HEK293 (cell line): ENCODE measurements at regions not wholly inside any gene's neighbourhood (a gene's known extent, or its start where the extent isn't known, plus 50 kb on each side); places are given as distances from the start of the nearest gene placed in this dataset.

Source experiments
- CTCF ChIA-PET: fragments of 350-600 bp; formaldehyde crosslinking; extraction: SDS; loops from one replicate; lab custom pipeline; 2021; ENCODE audit warnings: antibody characterized with exemption; lab: Yijun Ruan, JAX
- POLR2A ChIA-PET: fragments of 300-600 bp; formaldehyde crosslinking; extraction: SDS; loops from one replicate; lab custom pipeline; 2020; ENCODE audit warnings: antibody characterized with exemption, inconsistent platforms; lab: Yijun Ruan, JAX
- H3K27ac ChIP-seq: fragments of 200-500 bp; sonication (Bioruptor generic); 2 replicates; pipeline ENCODE4 v1.5.1; 2014; ENCODE audit warnings: low read depth, low read length, control low read depth, inconsistent platforms; ENCODE audit errors: extremely low read depth
- H3K36me3 ChIP-seq, 2 experiments: fragments of 200-500 bp in 1 of 2; sonication (Bioruptor generic) in 1 of 2; 1 replicate in 1 of 2; 2 replicates in 1 of 2; pipeline ENCODE4 v1.5.1; 2014 to 2017; ENCODE audit warnings: inconsistent platforms in 2 of 2, low read length in 2 of 2; ENCODE audit not compliant: control insufficient read depth in 2 of 2, insufficient read depth in 1 of 2
- H3K4me1 ChIP-seq: fragments of 200-500 bp; sonication (Bioruptor generic); 2 replicates; pipeline ENCODE4 v1.5.1; 2014; ENCODE audit warnings: mild to moderate bottlenecking, low read length, inconsistent platforms; ENCODE audit not compliant: control insufficient read depth, insufficient read depth
- H3K4me3 ChIP-seq: 2 replicates; pipeline ENCODE4 v1.5.1; 2011; ENCODE audit warnings: low read depth, mild to moderate bottlenecking, control low read depth, low read length, moderate library complexity
- H3K9me3 ChIP-seq: fragments of 200-500 bp; sonication (Bioruptor generic); 2 replicates; pipeline ENCODE4 v1.5.1; 2014; ENCODE audit warnings: low read depth, low read length, inconsistent platforms; ENCODE audit not compliant: control insufficient read depth, insufficient read depth
- HOXC10 ChIP-seq: sonication (generic); formaldehyde crosslinking; IDR thresholded peaks from 2 replicates; pipeline ENCODE4 v1.8.1; 2023; ENCODE audit warnings: mild to moderate bottlenecking, missing genetic modification reagents
- KLF7 ChIP-seq: fragments of 450-650 bp; formaldehyde crosslinking; IDR thresholded peaks from 2 replicates; pipeline ENCODE4 v1.5.1; 2016; ENCODE audit warnings: missing biosample characterization, missing genetic modification characterization, borderline replicate concordance
- SP3 ChIP-seq: fragments of 450-650 bp; formaldehyde crosslinking; IDR thresholded peaks from 2 replicates; pipeline ENCODE4 v1.5.1; 2016; ENCODE audit warnings: missing biosample characterization, missing genetic modification characterization
- TCF7L2 ChIP-seq: IDR thresholded peaks from 2 replicates; pipeline ENCODE4 v1.6.1; 2011; ENCODE audit warnings: low read depth, mild to moderate bottlenecking, inconsistent platforms, low read length, moderate library complexity, borderline replicate concordance
- YY1 ChIP-seq: fragments of 450-650 bp; formaldehyde crosslinking; IDR thresholded peaks from 2 replicates; pipeline ENCODE4 v1.5.1; 2018; ENCODE audit warnings: missing biosample characterization, missing genetic modification characterization
- ZBTB21 ChIP-seq: fragments of 450-650 bp; formaldehyde crosslinking; IDR thresholded peaks from 2 replicates; pipeline ENCODE4 v1.5.1; 2017; ENCODE audit warnings: missing biosample characterization, missing genetic modification characterization
- ZNF16 ChIP-seq: fragments of 450-650 bp; formaldehyde crosslinking; IDR thresholded peaks from 2 replicates; pipeline ENCODE4 v1.5.1; 2016; ENCODE audit warnings: low read depth, missing biosample characterization, missing genetic modification characterization
- ZNF324 ChIP-seq: fragments of 450-650 bp; formaldehyde crosslinking; IDR thresholded peaks from 2 replicates; pipeline ENCODE4 v1.5.1; 2016; ENCODE audit warnings: missing biosample characterization, missing genetic modification characterization
- ZNF335 ChIP-seq: fragments of 450-650 bp; formaldehyde crosslinking; conservative IDR thresholded peaks from 2 replicates; pipeline ENCODE4 v1.5.1; 2016; ENCODE audit warnings: missing biosample characterization, missing genetic modification characterization
- ZNF391 ChIP-seq: fragments of 450-650 bp; formaldehyde crosslinking; IDR thresholded peaks from 2 replicates; pipeline ENCODE4 v1.5.1; 2016; ENCODE audit warnings: low read depth, missing biosample characterization, missing genetic modification characterization, borderline replicate concordance
- ZNF394 ChIP-seq: fragments of 450-650 bp; formaldehyde crosslinking; IDR thresholded peaks from 2 replicates; pipeline ENCODE4 v1.5.1; 2016; ENCODE audit warnings: missing biosample characterization, missing genetic modification characterization, mild to moderate bottlenecking, moderate library complexity, borderline replicate concordance
- ZNF404 ChIP-seq: fragments of 450-650 bp; formaldehyde crosslinking; IDR thresholded peaks from 2 replicates; pipeline ENCODE4 v1.5.1; 2017; ENCODE audit warnings: missing biosample characterization, missing genetic modification characterization
- ZNF544 ChIP-seq: fragments of 450-650 bp; formaldehyde crosslinking; IDR thresholded peaks from 2 replicates; pipeline ENCODE4 v1.5.0; 2017; ENCODE audit warnings: missing biosample characterization, missing genetic modification characterization
- ZNF629 ChIP-seq: fragments of 450-650 bp; formaldehyde crosslinking; IDR thresholded peaks from 2 replicates; pipeline ENCODE4 v1.5.1; 2017; ENCODE audit warnings: missing biosample characterization, missing genetic modification characterization
- ZNF701 ChIP-seq: fragments of 450-650 bp; formaldehyde crosslinking; IDR thresholded peaks from 2 replicates; pipeline ENCODE4 v1.5.1; 2016; ENCODE audit warnings: missing biosample characterization, missing genetic modification characterization
- ZNF76 ChIP-seq: fragments of 450-650 bp; formaldehyde crosslinking; IDR thresholded peaks from 2 replicates; pipeline ENCODE4; 2016; ENCODE audit warnings: low read depth, missing biosample characterization, missing genetic modification characterization, borderline replicate concordance
- ZNF776 ChIP-seq: fragments of 450-650 bp; formaldehyde crosslinking; IDR thresholded peaks from 2 replicates; pipeline ENCODE4 v1.5.0; 2017; ENCODE audit warnings: missing biosample characterization, missing genetic modification characterization, borderline replicate concordance
- ZNF777 ChIP-seq: fragments of 450-650 bp; formaldehyde crosslinking; IDR thresholded peaks from 2 replicates; pipeline ENCODE4 v1.5.1; 2017; ENCODE audit warnings: missing biosample characterization, missing genetic modification characterization, borderline replicate concordance
- ZNF830 ChIP-seq: fragments of 450-650 bp; IDR thresholded peaks from 2 replicates; pipeline ENCODE4 v1.5.0; 2018; ENCODE audit warnings: missing biosample characterization, missing genetic modification characterization, low read depth, mild to moderate bottlenecking, moderate library complexity
- ZNF837 ChIP-seq: fragments of 450-650 bp; formaldehyde crosslinking; IDR thresholded peaks from 2 replicates; pipeline ENCODE4 v1.5.1; 2016; ENCODE audit warnings: missing biosample characterization, missing genetic modification characterization
- TF ChIP-seq, protein P1 (sequence below): fragments of 450-650 bp; formaldehyde crosslinking; IDR thresholded peaks from 2 replicates; pipeline ENCODE4 v1.5.1; 2016; ENCODE audit warnings: missing biosample characterization, missing genetic modification characterization
- TF ChIP-seq, protein P2 (sequence below): fragments of 450-650 bp; IDR thresholded peaks from 2 replicates; pipeline ENCODE4 v1.5.1; 2018; ENCODE audit warnings: missing biosample characterization, missing genetic modification characterization
- TF ChIP-seq, protein P3 (sequence below): fragments of 450-650 bp; formaldehyde crosslinking; IDR thresholded peaks from 2 replicates; pipeline ENCODE4 v1.5.1; 2017; ENCODE audit warnings: missing biosample characterization, missing genetic modification characterization
- TF ChIP-seq, protein P4 (sequence below): fragments of 450-650 bp; formaldehyde crosslinking; IDR thresholded peaks from 2 replicates; pipeline ENCODE4; 2016; ENCODE audit warnings: missing biosample characterization, missing genetic modification characterization
- TF ChIP-seq, protein P5 (sequence below): fragments of 450-650 bp; formaldehyde crosslinking; IDR thresholded peaks from 2 replicates; pipeline ENCODE4 v1.5.0; 2017; ENCODE audit warnings: missing biosample characterization, missing genetic modification characterization, borderline replicate concordance

DNA sequence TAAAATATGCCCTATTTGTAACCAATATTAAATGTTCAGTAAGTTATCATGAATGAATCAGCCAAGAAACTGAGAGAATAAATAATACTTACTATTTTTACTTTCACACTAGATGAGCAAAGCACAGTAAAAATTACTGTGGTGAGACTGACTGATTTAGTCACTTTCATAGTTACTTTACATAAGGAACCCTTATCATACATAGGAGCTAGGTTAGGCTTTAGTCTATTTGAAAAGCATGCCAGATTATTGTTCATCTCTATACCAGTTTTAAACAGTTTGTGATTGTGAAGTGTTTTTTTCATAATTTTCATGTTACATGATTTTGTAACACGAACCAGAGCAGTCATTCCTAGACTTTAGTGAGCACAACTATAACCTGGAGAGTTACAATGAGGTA, 80.7 kb upstream of the MAGI2 start:
- CTCF ChIA-PET: no interaction called here
- Histone ChIP-seq H3K36me3 (no peaks in the 10 kb centered on the region), H3K4me3 (no peak overlapping the region), H3K4me1 (0 out of 2 replicates have a peak, but pooled peaks cover 2% of the 10 kb centered on the region), H3K27ac (no peak overlapping the region), H3K9me3 (no peaks in the 10 kb centered on the region)
- POLR2A ChIA-PET: no interaction called here
- TF ChIP-seq, protein P1, sequence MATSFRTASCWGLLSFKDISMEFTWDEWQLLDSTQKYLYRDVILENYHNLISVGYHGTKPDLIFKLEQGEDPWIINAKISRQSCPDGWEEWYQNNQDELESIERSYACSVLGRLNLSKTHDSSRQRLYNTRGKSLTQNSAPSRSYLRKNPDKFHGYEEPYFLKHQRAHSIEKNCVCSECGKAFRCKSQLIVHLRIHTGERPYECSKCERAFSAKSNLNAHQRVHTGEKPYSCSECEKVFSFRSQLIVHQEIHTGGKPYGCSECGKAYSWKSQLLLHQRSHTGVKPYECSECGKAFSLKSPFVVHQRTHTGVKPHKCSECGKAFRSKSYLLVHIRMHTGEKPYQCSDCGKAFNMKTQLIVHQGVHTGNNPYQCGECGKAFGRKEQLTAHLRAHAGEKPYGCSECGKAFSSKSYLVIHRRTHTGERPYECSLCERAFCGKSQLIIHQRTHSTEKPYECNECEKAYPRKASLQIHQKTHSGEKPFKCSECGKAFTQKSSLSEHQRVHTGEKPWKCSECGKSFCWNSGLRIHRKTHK: no peak
- TF ChIP-seq KLF7 (no peak), ZNF830 (tag by site-specific recombination) (no peak), SP3 (tag by site-specific recombination) (no peak), ZNF335 (tag by site-specific recombination) (no peak), ZNF629 (no peak), ZNF76 (no peak), ZNF701 (no peak), ZBTB21 (tag by site-specific recombination) (no peak), YY1 (tag by site-specific recombination) (no peak), ZNF16 (tag by site-specific recombination) (no peak), ZNF777 (tag by site-specific recombination) (no peak), TCF7L2 (no peak), ZNF391 (tag by site-specific recombination) (no peak)
- TF ChIP-seq, protein P2, sequence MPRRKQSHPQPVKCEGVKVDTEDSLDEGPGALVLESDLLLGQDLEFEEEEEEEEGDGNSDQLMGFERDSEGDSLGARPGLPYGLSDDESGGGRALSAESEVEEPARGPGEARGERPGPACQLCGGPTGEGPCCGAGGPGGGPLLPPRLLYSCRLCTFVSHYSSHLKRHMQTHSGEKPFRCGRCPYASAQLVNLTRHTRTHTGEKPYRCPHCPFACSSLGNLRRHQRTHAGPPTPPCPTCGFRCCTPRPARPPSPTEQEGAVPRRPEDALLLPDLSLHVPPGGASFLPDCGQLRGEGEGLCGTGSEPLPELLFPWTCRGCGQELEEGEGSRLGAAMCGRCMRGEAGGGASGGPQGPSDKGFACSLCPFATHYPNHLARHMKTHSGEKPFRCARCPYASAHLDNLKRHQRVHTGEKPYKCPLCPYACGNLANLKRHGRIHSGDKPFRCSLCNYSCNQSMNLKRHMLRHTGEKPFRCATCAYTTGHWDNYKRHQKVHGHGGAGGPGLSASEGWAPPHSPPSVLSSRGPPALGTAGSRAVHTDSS (tag by site-specific recombination): no peak
- TF ChIP-seq, protein P3, sequence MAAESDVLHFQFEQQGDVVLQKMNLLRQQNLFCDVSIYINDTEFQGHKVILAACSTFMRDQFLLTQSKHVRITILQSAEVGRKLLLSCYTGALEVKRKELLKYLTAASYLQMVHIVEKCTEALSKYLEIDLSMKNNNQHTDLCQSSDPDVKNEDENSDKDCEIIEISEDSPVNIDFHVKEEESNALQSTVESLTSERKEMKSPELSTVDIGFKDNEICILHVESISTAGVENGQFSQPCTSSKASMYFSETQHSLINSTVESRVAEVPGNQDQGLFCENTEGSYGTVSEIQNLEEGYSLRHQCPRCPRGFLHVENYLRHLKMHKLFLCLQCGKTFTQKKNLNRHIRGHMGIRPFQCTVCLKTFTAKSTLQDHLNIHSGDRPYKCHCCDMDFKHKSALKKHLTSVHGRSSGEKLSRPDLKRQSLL: no peak

DNA sequence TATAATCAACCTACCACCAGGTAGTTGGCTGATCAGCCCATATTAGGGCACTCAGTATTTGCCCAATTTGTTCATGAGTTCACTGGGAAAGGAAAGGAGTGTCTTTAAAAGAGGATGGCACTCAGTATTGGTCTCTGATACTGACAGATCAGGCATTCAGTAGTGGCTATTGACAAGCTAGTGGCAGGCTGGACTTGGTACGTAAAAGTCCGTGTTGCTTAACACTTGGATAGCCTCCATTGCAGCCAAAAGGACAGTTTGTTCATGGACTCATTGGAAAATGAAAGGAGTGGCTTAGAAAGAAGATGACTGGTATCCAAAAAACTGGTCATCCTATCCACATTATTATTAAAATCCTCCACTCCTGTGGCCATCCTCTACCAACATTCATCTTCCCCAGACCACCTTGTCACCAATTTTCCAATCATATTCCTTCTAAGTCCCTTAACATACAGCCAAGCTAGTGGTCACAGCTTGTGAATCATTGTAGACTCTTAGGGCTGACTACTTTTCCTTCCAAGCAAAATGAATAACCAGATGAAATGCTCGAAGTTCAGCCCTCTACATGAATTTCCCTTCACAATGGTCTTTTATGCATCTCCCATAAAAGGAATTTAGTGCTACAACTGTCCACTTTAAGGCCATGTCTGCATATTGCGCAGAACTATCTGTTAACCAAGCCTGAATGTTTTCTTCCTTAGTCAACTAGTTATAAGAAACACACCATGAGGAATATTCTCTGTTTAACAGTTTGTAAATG, 78.6 kb upstream of the MAGI2 start:
- TF ChIP-seq, protein P4, sequence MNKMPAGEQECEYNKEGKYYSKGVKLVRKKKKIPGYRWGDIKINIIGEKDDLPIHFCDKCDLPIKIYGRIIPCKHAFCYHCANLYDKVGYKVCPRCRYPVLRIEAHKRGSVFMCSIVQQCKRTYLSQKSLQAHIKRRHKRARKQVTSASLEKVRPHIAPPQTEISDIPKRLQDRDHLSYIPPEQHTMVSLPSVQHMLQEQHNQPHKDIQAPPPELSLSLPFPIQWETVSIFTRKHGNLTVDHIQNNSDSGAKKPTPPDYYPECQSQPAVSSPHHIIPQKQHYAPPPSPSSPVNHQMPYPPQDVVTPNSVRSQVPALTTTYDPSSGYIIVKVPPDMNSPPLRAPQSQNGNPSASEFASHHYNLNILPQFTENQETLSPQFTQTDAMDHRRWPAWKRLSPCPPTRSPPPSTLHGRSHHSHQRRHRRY: no peak
- TF ChIP-seq, protein P2 (tag by site-specific recombination): no peak
- TF ChIP-seq, protein P5, sequence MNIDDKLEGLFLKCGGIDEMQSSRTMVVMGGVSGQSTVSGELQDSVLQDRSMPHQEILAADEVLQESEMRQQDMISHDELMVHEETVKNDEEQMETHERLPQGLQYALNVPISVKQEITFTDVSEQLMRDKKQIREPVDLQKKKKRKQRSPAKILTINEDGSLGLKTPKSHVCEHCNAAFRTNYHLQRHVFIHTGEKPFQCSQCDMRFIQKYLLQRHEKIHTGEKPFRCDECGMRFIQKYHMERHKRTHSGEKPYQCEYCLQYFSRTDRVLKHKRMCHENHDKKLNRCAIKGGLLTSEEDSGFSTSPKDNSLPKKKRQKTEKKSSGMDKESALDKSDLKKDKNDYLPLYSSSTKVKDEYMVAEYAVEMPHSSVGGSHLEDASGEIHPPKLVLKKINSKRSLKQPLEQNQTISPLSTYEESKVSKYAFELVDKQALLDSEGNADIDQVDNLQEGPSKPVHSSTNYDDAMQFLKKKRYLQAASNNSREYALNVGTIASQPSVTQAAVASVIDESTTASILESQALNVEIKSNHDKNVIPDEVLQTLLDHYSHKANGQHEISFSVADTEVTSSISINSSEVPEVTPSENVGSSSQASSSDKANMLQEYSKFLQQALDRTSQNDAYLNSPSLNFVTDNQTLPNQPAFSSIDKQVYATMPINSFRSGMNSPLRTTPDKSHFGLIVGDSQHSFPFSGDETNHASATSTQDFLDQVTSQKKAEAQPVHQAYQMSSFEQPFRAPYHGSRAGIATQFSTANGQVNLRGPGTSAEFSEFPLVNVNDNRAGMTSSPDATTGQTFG (tag by site-specific recombination): no peak
- TF ChIP-seq ZNF776 (tag by site-specific recombination): no peak
- TF ChIP-seq ZNF324: no peak
- no peak for TF ChIP-seq HOXC10
- TF ChIP-seq ZNF394 (tag by site-specific recombination): no peak
- no peak for TF ChIP-seq ZNF837 (tag by site-specific recombination)
- TF ChIP-seq ZNF404 (tag by site-specific recombination): no peak
- TF ChIP-seq ZNF544 (tag by site-specific recombination): no peak
- TF ChIP-seq, all 188 proteins: peak for 0

More for the DNA sequence above, 78.6 kb upstream of the MAGI2 start:
- ChIA-PET CTCF (no interaction called here), POLR2A (no interaction called here)
- Histone ChIP-seq H3K4me3 (no peak overlapping the region), H3K27ac (no peak overlapping the region), H3K36me3 (no peaks in the 10 kb centered on the region), H3K9me3 (no peaks in the 10 kb centered on the region), H3K4me1 (peaks cover 3% of the 10 kb centered on the region; the same call in 1 of the 2 replicates)
